ENCODE measurements at regions not wholly inside any gene's neighbourhood (a gene's known extent, or its start where the extent isn't known, plus 50 kb on each side); places are given as distances from the start of the nearest gene placed in this dataset.
A peak's percentile ranks its signal among the peaks of the same experiment; 100 is the strongest.

DNA sequence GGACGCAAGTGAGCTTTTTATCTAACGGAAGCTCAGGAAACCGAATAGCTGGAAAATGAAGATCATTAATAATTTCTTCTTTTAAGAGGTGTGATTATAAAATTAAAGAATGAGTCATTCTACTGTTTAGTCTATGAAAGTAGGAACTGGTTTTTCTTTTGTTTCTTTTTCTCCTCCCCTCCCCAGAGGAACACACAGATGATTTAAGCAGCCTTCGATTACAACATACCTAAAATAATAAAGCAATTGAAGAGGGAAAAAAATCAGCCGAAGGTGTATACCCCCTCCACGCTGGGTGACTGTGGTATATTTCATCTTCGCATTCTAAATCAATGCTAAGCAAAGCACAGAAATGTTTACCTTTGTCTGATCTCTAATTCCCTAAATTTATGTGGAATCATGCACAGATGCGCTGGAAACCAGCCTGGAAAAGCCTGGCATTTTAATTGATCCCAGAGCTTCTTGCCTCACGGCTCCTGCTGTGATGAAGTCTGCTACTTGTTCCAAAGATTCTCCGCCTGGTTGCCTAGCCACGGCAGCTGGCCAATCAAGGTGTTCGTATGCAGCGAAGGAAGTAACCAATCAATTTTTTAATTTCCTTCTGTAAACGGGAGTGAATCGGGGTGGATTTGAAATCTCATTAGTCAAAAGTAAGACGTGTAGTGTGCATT lies 133.9 kb downstream of the FANCF start:
- no peak for DNase-seq (ENCODE audit: low spot score)

DNA sequence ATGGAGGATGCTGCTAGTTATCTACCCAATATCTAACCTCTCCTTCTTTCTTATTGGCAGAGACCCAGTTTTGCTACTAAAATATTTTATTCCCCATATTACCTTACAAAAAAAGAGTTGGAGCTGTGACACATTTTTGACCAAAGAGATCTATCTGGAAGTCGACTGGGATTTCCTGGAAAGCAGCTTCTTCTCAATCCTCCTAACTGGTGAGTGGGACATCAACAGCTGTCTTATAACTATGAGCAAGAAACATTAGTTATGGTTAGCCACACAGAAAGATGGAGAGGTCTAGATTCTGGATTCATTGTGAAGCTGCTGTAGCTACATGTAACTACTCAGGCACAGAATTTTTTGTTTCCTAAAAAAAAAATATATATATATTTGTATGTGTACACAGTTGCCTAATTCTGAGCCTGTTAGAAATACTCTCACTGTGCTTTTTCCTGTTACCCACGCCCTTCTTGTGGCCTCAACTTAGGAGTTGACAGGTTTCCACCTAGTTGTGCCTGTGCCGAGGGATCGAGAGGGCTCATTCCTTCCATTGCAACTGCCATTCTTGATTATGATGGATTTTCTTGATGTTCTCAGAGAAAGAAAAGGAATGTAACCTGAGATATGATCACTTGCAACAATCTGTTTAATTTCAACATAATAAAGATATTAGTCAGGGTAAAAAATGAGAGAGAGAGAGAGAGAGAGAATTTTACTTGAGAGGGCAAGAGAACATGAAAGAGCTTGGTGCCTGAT lies 142.0 kb downstream of the SLC17A6 start:
- no peak for DNase-seq (ENCODE audit: low spot score)

DNA sequence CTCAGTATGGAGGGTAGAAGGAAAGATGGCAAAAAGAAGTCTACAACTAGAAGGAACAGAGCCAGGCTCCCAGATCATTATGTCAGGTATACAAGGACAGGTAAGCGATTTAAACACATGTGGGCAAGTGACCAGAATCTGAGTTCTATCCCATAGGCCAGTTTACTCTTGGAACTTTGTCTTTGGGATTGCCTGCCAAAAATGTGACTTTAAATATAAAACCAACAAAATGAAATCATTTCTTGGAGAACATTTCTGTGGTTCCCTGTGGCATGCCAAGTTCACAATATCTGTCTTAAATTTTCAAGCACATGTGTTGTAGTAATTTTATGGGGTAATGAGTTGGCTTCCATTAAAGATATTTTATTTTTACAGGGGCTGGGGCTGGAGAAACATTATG lies 141.0 kb downstream of the SLC17A6 start:
- DNase-seq (ENCODE audit: low spot score), result no peak

DNA sequence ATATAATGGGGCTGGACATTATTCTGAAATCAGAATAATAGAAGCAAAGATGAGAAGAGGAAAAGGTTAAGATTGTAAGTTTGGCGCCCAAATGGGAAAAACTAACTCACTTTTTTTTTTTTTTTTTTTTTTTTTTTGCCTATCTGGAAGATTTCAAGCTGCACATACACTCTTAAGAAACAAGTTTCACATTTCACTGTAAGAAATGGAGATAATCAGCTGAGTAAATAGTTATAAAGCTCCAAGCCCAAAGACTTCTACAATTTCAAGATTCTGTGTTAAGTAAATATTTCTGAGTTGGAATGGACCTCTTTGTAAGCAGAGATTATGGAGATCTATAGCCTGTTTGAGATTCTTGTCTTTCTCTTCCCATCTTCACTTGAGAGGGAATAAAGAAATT lies 140.0 kb downstream of the SLC17A6 start:
- DNase-seq (ENCODE audit: low spot score), result no peak

DNA sequence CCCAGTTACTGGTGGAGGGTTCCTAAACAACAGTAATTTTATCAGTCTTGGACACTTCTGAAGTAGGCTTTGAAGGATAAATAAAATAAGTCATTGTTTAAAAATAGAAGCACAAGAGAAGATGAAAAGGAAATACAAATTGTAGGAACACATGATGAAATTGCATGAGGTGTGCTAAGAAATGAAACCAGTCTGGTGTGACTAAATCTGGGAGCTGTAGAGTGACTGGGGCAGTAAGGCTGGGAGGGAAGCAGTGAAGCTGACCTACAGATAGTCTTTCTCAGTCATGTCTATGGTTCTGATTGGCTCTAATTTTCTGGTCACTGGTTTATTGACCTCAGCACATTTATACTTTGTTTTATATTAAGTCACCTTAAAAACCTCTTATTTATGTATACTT lies 139.1 kb downstream of the SLC17A6 start:
- DNase-seq (ENCODE audit: low spot score), result no peak

DNA sequence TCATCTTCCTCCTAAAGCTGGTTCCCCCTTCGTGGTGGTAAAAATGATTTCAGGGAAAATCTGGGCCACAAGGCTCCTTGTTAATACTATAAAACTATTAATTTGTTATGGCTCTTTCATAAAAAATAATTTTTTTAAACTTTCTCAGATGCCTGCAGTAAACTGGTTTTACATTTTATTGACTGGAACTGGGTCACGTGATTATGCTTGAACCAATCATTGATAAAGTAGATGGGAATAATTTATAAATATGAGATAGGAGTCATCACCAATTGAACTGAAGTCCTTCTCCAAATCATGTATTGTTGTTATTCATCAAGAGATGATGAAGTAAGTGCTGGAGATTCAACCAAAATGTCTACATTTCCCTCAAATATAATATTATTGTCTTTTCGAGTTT lies 138.4 kb downstream of the SLC17A6 start:
- DNase-seq (ENCODE audit: low spot score), result no peak

DNA sequence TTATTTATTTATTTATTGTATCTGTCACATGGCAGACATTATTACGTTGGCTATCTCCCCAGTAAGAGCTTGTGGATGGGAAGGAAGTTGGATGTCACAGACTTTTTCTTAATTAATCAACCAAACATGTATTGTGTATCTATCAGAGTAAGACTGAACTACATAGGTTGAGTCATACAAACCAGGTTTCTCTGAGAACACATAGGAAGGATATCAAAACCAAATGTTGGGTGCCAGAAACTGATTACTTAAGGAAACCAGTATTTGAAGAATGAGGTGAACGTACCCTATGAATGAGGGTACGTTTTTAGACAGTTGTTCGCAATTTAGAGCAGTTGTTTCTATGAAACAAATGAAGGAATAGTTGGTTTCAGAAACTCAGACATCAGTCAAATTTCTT lies 136.4 kb downstream of the SLC17A6 start:
- no peak for DNase-seq (ENCODE audit: low spot score)

DNA sequence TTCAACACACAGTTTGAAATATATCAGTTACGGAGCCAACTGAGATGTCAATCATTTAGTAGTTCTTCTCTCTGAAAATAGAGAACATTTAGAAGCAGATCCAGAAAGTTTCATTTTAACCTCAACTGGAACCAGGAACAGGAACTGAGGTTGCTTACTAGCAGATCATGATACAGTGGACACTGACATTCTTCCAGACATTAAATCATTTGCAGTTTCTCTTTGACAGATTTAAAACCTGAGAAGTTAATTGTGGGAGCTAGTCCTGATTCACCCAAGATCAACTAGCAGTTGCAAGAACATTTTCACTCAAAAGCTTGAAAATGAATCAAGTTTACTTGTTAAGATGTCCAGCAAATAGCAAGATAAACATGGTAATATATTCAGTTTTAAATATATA lies 135.4 kb downstream of the SLC17A6 start:
- no peak for DNase-seq (ENCODE audit: low spot score)

DNA sequence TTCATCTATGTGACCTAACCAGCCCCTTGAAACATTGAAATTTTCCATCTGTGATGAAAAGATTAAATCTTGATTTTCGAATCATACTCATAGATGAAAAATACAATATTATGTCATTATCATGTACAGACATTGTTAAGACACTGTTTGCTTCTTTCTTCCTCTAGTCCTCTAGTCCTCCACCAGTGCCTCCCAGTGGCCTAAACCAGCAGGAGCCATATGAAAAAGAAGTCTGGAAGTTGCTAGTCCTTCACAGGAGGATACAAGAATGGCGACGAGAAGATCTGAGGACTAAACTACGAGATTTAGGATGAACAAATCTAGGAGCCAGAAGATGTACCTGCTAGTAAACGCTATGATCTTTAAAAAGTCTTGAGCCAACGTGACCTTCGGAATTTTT lies 134.1 kb downstream of the SLC17A6 start:
- no peak for DNase-seq (ENCODE audit: low spot score)

DNA sequence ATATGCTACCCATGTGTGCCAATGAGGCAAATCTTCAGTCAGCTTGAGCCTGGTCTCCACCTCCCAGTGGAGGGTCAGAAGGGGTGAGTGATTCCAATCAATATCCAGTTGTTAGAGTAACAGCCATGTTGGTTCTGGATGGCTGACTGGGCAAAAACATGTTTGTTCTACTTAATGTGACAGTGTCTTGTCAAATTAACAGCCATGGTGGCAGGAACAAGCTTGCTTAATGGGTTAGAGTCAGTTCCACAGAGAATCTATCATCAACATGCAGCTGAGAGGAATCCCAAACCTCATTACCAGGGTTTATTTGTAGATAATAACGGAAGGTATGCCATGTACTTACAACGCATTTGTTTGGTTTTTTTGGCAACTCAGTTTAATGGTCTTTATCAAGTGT lies 133.2 kb downstream of the SLC17A6 start:
- DNase-seq (ENCODE audit: low spot score), result no peak

DNA sequence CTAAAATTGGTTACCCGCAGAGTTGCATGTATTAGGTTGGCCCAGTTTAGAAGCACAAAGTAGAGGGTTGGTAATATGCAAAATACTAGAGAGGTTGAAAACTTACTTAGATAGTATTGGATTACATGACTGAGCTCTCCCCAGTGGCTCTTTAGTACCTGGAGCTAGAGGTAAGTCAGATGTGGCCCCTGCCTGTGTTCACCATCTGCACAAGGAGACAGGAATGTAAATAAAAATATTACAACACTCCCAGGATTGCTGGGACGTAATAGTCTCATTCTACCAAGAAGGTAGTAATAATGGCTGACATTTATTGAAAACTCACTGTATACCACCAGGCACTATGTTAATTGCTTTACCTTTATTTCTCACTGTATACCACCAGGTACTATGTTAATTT lies 129.6 kb downstream of the SLC17A6 start:
- DNase-seq (ENCODE audit: low spot score), result no peak

DNA sequence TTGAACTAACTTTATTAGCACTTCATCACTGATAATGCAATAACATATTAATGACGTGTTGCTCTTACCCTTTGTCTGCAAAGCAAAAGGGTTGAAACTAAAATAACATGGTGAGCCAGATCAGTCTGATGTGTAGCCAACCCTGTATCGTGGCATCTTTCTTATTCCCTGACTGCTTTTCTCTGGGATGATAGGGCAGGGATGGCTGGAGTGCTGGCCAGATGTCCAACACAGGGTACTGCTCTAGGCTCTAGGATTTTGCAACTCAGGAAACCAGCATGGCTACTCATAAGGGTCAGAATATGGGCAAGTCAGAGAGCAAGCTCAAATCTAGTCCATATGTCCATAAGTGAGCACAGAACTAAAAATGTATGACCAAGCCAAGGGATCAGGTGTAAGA lies 129.1 kb downstream of the SLC17A6 start:
- no peak for DNase-seq (ENCODE audit: low spot score)

DNA sequence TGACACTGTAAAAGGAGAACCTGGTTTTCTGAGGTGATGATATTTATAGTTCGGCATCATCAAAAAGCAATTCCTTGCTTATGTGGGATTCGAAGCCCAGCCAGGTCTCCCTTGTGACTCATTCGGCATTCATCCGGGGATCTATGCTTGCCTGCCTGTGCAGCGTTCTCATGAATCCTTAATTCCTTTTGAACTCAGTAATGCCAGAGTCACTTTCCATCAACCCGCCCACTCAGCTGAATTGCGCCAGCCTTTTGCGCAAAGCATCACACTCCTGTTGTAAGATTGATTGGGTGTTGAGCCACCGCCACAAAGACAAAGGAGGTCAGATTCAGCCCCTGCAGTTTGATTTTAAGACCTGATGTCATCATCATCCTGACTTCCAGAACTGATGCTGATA lies 128.6 kb downstream of the SLC17A6 start:
- peak; percentile 33 for DNase-seq (ENCODE audit: low spot score)

DNA sequence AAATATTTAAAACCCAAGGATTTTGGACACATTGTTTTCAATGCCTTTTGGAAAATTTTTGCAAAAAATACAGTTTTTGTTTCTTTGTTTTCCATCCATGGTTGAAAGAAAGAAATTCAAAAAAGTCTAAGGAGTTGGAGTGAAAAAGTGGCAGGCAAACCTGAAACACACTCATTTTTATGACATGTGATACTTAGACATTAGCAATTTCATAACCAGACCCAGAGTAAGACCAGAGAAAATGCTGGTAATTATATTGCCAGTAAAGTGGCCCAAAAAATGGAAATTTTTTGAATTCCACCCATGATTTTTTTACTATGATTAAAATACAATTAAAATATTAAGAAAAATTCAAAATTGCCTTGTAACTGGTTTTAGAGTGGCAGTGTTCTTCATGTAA lies 128.2 kb downstream of the SLC17A6 start:
- no peak for DNase-seq (ENCODE audit: low spot score)

DNA sequence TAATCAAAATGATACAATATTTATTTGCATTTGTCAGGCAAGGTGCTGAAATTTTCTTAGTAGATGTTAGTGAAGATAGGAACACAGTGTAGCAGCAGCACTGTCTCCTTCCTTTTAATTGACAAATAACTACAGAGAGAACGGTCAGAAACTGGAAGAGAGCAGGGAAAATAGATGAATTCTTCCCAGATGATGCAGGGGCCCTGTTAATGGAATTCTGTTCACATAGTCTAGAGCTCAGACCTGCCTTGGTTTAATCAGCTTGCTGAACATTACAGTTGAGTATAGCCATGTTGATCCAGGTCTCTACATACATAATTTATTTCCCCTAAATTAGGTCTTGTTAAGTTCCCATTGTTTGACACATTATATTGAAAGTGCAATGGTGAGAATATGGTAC lies 127.4 kb downstream of the SLC17A6 start:
- DNase-seq (ENCODE audit: low spot score), result no peak

DNA sequence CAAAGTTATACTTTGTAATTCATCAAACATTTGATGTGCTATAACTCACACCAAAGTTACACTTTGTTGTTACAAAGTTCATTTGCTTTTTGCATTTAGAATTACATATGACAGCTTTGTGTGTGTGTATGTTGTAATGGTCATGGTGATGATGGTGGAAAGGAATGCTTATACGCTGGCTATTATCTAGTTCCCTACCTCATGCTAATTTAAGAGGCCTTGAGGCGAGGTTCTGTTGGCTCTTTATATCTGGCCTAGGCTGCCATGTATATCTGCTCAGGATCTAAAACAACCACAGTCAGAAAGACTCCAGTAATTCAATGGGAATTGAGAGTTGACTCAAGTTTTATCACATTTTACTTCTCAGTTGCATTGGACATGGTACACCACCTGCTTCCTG lies 123.4 kb downstream of the SLC17A6 start:
- DNase-seq (ENCODE audit: low spot score), result no peak

DNA sequence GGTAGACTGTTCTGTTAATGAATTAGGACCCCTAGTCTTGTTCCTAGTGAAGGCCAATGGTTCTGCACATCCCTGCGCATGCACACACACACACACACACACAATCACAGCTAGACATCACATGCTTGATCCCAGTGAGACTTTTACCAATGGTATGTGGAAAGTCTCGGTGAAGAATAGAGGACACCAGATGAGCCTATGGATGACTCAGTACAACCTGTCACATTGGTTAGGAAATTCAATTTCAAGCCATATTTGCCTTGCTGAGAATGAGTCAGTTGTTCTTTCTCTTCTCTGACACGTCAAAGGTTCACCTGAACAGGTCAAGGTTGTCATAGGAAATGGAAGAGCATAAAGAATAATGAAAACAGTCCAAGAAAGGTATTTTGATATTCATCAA lies 122.0 kb downstream of the SLC17A6 start:
- DNase-seq (ENCODE audit: low spot score), result no peak

DNA sequence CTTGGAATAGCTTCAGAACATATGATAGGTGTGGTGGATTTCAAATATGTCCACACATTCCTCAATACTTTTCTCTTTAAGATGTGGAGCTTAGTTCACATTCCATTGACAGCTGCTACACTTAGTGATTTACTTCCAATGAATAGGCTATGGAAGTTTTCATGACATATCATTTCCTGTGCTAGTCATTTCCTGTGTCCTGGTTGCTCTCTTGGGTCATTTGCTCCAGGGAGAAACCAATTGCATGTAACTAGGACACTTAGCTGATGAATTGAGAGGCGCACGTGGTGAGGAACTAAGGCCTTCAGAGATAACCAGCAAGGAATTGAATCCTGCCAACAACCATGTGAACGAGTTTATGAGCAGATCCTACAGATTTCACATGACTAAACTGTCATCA lies 120.9 kb downstream of the SLC17A6 start:
- DNase-seq (ENCODE audit: low spot score), result peak; percentile 27

DNA sequence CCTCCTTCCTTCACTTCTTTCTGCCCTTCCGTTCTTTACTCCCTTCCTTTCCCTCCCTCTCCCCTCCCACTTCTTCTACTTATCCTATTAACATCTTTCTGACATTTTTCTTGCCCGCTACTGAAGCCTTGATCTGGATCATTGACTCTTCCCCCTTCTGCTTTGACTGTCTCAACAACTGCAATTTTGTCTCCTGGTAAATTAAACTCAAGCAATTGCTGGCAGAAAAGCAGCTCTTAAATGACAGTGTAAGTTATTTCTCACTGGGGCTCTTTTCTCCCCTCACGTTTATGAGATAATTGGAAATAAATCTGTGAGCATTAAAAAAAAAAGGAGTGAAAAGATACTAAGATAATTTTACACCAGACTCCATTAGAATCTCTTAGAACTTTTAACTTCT lies 120.0 kb downstream of the SLC17A6 start:
- no peak for DNase-seq (ENCODE audit: low spot score)

DNA sequence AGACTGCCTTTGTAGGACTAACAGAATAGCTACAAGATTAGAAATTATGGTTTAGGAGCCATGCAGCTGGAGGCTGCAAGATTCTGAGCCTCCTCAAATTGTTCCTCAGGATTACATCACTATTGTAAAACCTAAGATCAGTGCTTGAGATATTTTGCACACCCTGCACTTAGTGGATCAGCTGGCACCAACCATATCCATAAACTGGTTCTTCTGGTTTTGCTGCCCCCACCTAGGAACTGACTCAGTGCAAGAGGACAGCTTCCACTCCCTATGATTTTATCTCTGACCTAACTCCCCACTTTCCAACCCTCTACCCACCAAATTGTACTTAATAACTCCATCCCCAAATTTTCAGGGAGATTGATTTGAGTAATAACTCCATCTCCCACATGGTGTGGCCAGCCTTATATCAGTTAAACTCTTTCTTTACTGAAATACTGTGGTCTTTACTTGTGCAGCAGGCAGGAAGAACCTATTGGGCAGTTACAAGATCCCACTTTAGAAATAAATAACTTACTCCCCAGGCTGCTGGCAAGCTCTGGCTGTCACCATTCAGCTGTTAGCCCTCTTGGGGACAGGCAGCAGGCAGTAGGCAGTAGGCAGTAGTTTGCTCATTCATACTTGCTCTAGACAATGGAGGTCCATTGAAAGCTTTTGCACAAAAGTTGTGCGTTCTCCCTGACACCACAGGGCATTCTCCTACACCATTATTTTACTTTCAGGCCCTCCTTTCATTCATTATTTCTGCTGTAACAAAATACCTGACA lies 119.0 kb downstream of the SLC17A6 start:
- DNase-seq (ENCODE audit: low spot score), result no peak

DNA sequence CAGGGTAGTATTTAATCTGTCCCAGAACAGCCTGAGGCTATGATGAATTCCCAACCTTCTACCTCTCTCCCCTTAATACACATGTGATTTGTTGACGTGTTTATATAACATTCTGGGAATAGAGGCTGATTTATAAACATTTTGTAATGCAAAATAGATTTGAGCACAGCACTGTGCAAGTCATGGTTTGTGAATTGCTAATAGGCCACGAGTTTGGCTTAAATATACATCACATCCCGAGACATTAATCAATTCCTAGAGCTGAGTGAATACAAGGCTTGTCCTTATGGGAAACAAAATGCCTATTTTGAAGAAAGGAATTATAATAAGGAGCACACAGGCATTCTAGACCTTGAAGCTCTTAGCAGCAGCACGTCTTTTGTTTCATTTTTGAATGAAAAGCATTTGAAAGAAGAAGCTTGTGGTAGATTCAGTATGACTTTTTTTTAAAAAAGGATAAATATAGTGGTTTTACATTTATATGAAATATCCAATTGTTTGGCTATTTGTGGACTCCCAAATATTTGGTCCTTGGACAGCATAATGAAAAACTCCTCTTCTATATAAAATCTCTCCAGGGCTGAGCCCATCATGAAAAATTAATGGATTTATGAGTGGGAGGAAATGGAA lies 116.4 kb downstream of the SLC17A6 start:
- no peak for DNase-seq (ENCODE audit: low spot score)

DNA sequence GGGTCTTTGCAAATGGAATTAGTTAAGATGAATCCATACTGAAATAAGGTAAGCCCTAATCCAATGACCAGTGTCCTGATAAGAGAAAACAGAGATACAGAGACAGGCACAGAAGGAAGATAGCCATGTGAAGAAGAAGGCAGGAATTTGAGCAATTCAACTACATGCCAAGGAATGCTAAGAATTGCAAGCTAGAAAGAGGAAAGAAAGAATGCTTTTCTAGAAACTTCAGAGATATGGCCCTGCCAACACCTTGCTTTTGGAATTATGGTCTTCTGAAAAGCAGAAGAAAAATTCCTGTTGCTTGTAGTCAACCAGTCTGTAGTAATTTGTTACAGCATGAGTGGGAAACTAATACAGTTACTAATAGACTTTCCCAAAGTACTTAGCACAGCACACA lies 111.3 kb downstream of the SLC17A6 start:
- DNase-seq (ENCODE audit: low spot score), result no peak

DNA sequence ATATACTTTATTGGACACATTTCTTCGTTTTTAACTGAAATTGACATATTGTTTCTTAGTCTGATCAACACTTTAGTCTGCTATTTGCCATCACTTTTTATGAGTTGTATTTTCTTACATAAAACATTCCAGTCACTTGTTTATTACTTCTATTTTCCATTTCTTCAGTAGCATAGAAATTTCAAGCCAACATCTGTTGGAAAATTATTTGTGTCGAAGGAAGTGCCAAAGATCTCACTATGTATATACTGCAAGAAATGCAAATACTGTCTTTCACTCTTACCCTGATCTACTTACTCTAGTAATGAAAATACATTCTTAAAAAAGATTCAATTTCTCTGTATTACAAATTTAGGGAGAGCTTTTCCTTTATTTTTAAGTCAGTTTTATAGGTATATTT lies 105.9 kb downstream of the SLC17A6 start:
- DNase-seq (ENCODE audit: low spot score), result no peak

All from A172 (cell line).